ENCODE measurements at regions not wholly inside any gene's neighbourhood (a gene's known extent, or its start where the extent isn't known, plus 50 kb on each side); places are given as distances from the start of the nearest gene placed in this dataset.

- DNase-seq = no peak
These were observed 477.8 kb upstream of the DCC start for GRCh38 chr18:51862051-51862715.

DNA sequence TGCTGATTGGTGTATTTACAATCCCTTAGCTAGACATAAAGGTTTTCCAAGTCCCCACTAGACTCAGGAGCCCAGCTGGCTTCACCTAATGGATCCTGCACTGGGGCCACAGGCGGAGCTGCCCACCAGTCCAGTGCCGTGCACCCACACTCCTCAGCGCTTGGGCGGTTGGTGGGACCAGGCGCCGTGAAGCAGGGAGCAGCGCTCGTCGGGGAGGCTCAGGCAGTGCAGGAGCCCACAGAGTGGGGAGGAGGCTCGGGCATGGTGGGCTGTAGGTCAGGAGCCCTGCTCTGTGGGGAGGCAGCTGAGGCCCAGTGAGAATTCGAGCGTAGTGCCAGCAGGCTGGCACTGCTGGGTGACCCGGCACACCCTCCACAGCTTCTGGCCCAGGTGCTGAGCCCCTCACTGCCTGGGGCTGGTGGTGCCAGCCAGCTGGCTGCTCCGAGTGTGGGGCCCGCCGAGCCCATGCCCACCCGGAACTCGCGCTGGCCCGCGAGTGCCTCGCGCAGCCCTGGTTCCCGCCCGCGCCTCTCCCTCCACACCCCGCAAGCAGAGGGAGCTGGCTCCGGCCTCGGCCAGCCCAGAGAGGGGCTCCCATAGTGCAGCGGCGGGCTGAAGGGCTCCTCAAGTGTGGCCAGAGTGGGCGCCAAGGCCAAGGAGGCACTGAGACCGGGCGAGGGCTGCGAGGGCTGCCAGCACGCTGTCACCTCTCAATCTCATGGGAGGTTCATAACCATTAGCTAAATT, 475.6 kb upstream of the DCC start:
- no peak for DNase-seq

- DNase-seq = no peak
These were observed 474.5 kb upstream of the DCC start for GRCh38 chr18:51865538-51865937.

GRCh38 chr18:51867767-51868166, 472.2 kb upstream of the DCC start:
- no peak for DNase-seq

- DNase-seq = no peak
These were observed 461.3 kb upstream of the DCC start for GRCh38 chr18:51878724-51879123.

DNA sequence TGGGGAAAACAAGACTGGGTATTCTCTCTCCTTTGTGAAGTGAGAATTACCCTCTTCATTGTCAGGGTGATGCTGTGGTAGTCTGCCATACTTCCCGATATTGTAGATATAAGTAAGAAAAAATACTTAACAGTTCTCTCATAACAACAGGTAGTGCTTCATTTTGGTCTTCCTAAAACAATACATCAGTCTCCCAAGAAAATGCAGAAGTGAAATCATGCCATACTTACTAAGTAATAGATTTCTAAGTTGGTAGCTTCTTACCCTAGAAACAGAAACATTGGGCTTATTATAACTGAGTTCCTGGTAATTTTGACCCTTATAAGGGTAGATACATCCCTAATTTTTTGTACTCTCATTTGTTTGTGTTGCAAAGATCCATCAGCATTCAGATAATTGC, 460.7 kb upstream of the DCC start:
- DNase-seq = no peak

DNA sequence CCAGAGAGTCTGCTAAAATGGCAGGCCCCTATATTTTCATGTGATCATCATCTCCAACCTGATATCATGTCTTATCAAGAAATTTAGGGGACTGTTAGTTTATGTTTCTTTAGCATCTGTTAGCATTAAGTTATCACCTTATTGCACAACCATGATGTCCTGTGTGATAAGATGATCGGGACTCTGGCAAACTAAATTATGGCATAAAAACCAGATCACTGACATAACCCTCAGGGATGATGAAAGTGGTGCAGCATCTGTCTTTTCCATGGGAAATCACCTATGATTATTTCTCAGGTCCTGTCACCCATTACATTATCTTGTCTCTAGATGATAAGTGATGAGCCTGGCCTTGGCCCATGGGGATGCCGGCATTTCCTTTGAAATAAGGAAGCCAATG, 458.6 kb upstream of the DCC start:
- DNase-seq = no peak

DNA sequence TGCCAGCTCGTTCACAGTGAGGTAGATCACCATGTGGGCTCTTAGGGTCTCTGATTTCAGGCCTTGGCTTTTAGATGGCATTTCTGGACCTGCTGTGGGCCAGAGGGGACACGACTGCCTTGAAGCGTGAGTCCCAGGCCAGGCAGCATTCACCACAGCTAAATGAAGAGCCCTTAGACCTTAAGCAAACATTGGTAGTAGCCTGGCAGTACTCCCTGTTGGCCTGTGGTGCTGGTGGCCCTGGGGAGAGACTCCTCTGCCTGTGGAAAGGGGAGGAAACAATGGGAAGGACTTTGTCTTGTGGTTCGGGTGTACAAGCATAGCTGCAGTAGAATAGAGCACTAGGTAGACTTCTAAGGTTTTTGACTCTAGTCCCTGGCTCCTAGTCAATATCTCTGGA, 456.0 kb upstream of the DCC start:
- no peak for DNase-seq

- DNase-seq = no peak
These were observed 449.2 kb upstream of the DCC start for GRCh38 chr18:51890762-51891161.

GRCh38 chr18:51891876-51892275, 448.1 kb upstream of the DCC start:
- no peak for DNase-seq

DNA sequence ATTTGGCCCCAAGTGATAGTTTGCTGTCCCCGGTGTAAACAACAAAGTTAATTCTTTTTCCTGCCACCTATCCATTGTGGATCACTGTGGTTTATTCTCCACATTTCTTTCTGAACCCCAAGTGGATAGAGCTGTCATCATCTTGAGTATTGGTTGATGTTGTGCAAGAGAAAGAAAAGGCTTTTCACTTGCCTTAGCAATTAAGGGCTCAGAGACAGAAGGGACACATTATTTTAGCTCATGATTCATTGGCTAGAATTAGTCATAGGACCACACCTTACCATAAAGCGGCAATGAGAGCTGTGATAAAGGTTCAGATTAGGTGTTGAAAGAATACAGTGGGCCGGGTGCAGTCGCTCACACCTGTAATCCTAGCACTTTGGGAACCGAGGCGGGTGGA, 442.1 kb upstream of the DCC start:
- DNase-seq = no peak

DNA sequence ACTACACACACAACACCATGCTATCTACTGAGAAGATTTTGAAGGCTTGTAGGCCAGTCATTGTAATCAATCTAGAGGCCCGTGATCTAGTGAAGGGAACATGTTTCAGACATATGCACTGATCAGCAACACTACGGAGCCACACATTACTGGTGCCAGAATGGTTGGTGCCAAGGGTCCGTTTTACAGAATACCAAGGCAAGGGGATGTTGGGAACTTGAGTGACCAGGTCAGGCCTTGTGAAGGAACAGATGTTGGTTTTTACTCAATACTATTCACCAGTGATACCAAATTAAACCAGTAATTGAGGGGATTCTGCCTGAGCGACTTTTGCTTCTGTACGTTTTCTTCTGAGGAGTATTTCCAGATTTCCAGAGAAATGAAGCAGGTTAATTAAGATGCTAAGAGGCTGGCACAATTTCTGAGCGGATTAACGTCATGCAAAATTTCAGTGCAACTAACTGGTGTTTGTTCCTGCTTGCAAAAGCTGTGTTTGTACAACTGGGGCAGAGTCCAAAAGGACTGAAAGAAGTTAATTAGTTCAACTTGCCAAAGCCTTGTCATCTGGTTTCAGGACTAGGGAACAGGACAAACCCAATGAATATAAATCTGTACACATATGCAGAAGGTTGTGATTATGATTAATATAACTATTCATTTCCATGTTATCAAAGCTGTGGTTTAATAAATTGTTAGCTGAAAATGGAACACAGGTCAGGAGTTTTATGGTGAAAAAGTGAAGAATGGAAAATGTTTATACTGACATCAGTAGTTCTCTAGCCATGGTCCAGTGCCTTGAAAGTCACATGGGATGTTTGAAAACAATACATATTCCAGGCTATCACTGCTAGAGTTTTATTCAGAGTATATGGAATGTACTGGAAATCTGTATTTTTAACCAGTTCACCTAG, 432.1 kb upstream of the DCC start:
- DNase-seq = no peak

DNA sequence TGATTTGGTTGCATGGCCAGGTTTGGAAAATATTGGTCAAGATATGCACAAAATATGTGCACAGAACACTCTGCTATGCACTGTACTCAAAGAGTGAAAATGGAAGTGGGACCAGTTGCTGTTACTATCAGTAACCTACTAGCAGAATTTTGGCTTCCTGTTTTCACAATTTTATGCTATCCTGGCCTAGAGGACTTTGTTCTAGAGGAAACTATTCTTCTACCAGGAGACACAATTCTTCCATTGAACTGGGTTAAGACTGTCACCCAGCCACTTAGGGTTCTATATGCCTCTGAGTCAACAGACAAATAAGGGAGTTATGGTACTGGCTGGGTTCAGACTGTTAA, 431.4 kb upstream of the DCC start:
- DNase-seq = no peak

- DNase-seq = no peak
These were observed 428.4 kb upstream of the DCC start for GRCh38 chr18:51911584-51911983.

GRCh38 chr18:51912381-51912780, 427.6 kb upstream of the DCC start:
- no peak for DNase-seq

- DNase-seq = no peak
These were observed 424.8 kb upstream of the DCC start for GRCh38 chr18:51915176-51915575.

GRCh38 chr18:51921862-51922261, 418.1 kb upstream of the DCC start:
- DNase-seq = no peak

GRCh38 chr18:51933903-51934302, 406.1 kb upstream of the DCC start:
- no peak for DNase-seq

GRCh38 chr18:51936115-51936514, 403.9 kb upstream of the DCC start:
- DNase-seq = no peak

GRCh38 chr18:51941999-51942398, 398.0 kb upstream of the DCC start:
- DNase-seq = no peak

DNA sequence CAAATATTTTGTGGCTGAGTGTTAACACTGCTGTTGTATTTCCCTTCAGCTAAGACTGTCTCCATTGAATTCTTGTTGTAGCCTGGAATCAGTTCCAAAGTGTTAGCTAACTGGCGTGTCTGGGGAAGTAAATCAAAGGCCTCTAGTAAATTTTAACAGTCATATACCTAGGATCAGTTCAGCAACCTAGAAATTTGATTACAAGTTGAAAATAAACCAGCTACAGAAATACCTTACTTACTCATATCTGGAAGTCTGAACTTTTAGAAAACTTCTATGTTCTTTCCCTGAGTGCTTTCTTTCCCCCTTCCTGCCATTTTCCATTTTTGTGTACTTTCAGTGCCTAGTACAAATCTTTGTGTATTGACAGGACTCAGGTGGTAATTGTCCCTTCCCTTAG, 396.7 kb upstream of the DCC start:
- no peak for DNase-seq

DNA sequence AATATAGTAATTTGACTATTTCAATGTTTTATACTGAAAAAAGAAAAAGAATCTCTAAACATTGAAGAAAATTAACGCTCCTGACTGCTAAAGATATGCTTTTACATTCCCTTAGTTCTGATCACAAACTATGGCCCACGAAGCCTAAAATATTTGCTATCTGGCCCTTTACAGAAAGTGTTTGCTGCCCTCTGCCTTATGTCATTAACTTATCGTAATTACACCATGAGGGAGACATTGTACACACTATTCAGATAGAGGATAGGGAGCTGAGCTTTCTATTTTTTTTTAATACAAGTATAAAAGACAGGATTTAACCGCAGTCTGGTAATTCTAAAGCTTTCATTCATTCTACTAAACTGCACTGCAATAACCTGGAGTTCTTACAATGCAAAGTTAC, 393.1 kb upstream of the DCC start:
- no peak for DNase-seq

- DNase-seq = no peak
These were observed 387.2 kb upstream of the DCC start for GRCh38 chr18:51952844-51953243.

DNA sequence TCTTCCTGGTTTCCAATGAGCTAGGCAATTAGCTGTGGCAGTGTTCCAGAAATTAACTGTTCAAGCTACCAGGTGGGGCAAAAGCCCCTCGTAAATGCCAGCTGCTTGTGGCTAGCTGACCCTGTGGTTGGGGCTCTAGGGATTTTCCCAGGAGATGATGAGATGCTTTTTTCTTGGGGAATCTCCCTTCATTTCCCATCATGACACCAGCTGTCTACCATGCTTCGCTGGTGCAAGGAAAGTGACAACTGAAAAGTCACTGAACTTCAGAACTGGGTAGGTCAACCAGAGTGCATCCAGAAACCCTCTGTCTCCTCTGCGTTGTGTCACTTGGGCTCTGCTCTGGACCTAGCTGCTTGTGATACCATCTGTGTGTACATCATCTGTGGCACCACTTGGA, 386.5 kb upstream of the DCC start:
- DNase-seq = no peak
